ENCODE measurements at regions not wholly inside any gene's neighbourhood (a gene's known extent, or its start where the extent isn't known, plus 50 kb on each side); places are given as distances from the start of the nearest gene placed in this dataset.

DNA sequence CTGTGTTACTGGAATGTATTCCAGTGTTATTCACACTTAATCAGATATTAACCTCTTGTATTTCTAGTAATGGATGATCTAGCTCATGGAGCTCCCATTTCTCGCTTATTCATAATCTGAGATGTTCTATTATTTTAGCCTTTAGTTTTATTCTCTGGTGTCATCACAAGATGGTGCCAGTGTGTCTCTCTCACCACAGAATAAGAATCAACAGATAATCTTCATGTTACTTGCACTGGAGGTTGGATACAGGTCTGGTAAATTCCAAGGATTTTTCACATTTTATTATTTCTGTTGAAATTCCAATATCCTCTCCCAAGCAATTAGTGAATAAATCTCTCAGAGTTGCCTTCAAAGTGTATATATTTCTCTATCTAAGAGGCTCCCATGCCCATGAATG lies 74.6 kb downstream of the CASP12 start:
- dilution Hi-C loops (cut with HindIII; ENCODE audit: low sequenced_read_pairs, unreplicated experiment) (no loop called here), intact Hi-C loops (cut with micrococcal nuclease) (no loop called here), in situ Hi-C loops (cut with MboI; ENCODE audit: low sequenced_read_pairs) (no loop called here)
- BruUV-seq (replicated peaks): no TSS peak
- WGBS, 2 experiments (ENCODE audit: extremely low coverage in 2 of 2, insufficient read length in 1 of 2): no CpG with 5 or more reads among the region's 1 CpG
- Histone ChIP-seq H3K36me3 (ENCODE audit: control insufficient read depth, insufficient read depth, low read length) (no peaks in the 10 kb centered on the region), H3K4ac (ENCODE audit: low read depth, low read length) (no peak overlapping the region), H3K4me1 (ENCODE audit: control insufficient read depth, insufficient read depth, low read length) (0 out of 2 replicates have a peak, but pooled peaks cover 2% of the 10 kb centered on the region), H2BK15ac (ENCODE audit: low read depth, low read length) (no peak overlapping the region), H3K18ac (ENCODE audit: low read depth, low read length) (no peak overlapping the region), H4K91ac (ENCODE audit: insufficient read depth, low read depth, low read length) (no peak overlapping the region), H4K20me1 (ENCODE audit: insufficient read depth, low read length) (no peaks in the 10 kb centered on the region), H2AK9ac (replicated peaks; ENCODE audit: low read depth, low read length, poor library complexity) (no peak overlapping the region), H3K27ac (ENCODE audit: insufficient read depth, low read length) (no peak overlapping the region), H3K9ac (ENCODE audit: low read depth, low read length) (no peak overlapping the region), H3K9me1 (ENCODE audit: insufficient read depth, low read length) (no peaks in the 10 kb centered on the region; the same call in 1 of the 2 replicates), H3K27me3 (ENCODE audit: control insufficient read depth, insufficient read depth, low read length) (no peaks in the 10 kb centered on the region), H3K23ac (ENCODE audit: low read depth, low read length) (no peak overlapping the region), H3K14ac (replicated peaks; ENCODE audit: low read depth, low read length) (no peak overlapping the region), H2BK20ac (ENCODE audit: low read depth, low read length) (no peak overlapping the region), H2AFZ (replicated peaks; ENCODE audit: low read length, poor library complexity) (no peak overlapping the region), H4K5ac (ENCODE audit: low read depth, low read length) (no peak overlapping the region), H3K79me1 (ENCODE audit: low read depth in 1 of 2, low read length in 2 of 2) (no peaks in the 10 kb centered on the region), H3K56ac (ENCODE audit: extremely low read depth, insufficient read depth, low read length) (no peak overlapping the region), H2BK120ac (ENCODE audit: low read depth, low read length) (no peak overlapping the region), H4K8ac (ENCODE audit: low read depth in 2 of 2, low read length in 2 of 2) (no peak overlapping the region), H3K4me2 (ENCODE audit: low read depth, low read length) (no peak overlapping the region), H2AK5ac (ENCODE audit: low read depth, low read length) (no peak overlapping the region), H2BK5ac (ENCODE audit: low read depth, low read length, poor library complexity, severe bottlenecking) (no peak overlapping the region), H3K9me3 (ENCODE audit: control insufficient read depth, insufficient read depth, low read length) (no peaks in the 10 kb centered on the region), H3K4me3 (ENCODE audit: insufficient read depth, low read depth, low read length) (no peak overlapping the region)
- ATAC-seq (ENCODE audit: low read depth): no peak; the same call in 1 of the 2 replicates
- ChIA-PET CTCF (interaction anchor here (0.6 to 1.0 kb wide), 4 partner anchors 22 to 185 kb away, joined by 3 to 4 read pairs (median 3); no protein-coding TSS in a partner anchor), POLR2A (ENCODE audit: unreplicated experiment) (no interaction called here)
- no peak for TF ChIP-seq BHLHE40 (IDR thresholded peaks at IDR 0.05; ENCODE audit: low read depth, low read length)
- TF ChIP-seq RCOR1 (IDR thresholded peaks at IDR 0.05; ENCODE audit: insufficient replicate concordance, low read length): no peak
- TF ChIP-seq MXI1 (IDR thresholded peaks at IDR 0.05; ENCODE audit: borderline replicate concordance, low read depth, low read length): no peak
- TF ChIP-seq MAFK (IDR thresholded peaks at IDR 0.05; ENCODE audit: low read depth, low read length): no peak
- TF ChIP-seq, protein P1, sequence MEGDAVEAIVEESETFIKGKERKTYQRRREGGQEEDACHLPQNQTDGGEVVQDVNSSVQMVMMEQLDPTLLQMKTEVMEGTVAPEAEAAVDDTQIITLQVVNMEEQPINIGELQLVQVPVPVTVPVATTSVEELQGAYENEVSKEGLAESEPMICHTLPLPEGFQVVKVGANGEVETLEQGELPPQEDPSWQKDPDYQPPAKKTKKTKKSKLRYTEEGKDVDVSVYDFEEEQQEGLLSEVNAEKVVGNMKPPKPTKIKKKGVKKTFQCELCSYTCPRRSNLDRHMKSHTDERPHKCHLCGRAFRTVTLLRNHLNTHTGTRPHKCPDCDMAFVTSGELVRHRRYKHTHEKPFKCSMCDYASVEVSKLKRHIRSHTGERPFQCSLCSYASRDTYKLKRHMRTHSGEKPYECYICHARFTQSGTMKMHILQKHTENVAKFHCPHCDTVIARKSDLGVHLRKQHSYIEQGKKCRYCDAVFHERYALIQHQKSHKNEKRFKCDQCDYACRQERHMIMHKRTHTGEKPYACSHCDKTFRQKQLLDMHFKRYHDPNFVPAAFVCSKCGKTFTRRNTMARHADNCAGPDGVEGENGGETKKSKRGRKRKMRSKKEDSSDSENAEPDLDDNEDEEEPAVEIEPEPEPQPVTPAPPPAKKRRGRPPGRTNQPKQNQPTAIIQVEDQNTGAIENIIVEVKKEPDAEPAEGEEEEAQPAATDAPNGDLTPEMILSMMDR (conservative IDR thresholded peaks at IDR 0.05; ENCODE audit: low read depth, low read length): no peak
- no peak for TF ChIP-seq CEBPB (IDR thresholded peaks at IDR 0.05; ENCODE audit: low read depth, low read length)
- TF ChIP-seq MAZ (IDR thresholded peaks at IDR 0.05; ENCODE audit: borderline replicate concordance, low read depth, low read length): no peak
- no peak for TF ChIP-seq RAD21 (IDR thresholded peaks at IDR 0.05; ENCODE audit: low read length)
- TF ChIP-seq, protein P2, sequence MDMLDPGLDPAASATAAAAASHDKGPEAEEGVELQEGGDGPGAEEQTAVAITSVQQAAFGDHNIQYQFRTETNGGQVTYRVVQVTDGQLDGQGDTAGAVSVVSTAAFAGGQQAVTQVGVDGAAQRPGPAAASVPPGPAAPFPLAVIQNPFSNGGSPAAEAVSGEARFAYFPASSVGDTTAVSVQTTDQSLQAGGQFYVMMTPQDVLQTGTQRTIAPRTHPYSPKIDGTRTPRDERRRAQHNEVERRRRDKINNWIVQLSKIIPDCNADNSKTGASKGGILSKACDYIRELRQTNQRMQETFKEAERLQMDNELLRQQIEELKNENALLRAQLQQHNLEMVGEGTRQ (IDR thresholded peaks at IDR 0.05; ENCODE audit: low read depth, low read length): no peak
- no peak for TF ChIP-seq POLR2A (IDR thresholded peaks at IDR 0.05; ENCODE audit: low read depth, low read length)
- TF ChIP-seq SMC3 (IDR thresholded peaks at IDR 0.05; ENCODE audit: low read depth, low read length): no peak
- no peak for TF ChIP-seq RFX5 (IDR thresholded peaks at IDR 0.05; ENCODE audit: low read depth, low read length)
- no peak for TF ChIP-seq CHD1 (IDR thresholded peaks at IDR 0.05; ENCODE audit: low read depth, low read length)
- TF ChIP-seq, protein P3, sequence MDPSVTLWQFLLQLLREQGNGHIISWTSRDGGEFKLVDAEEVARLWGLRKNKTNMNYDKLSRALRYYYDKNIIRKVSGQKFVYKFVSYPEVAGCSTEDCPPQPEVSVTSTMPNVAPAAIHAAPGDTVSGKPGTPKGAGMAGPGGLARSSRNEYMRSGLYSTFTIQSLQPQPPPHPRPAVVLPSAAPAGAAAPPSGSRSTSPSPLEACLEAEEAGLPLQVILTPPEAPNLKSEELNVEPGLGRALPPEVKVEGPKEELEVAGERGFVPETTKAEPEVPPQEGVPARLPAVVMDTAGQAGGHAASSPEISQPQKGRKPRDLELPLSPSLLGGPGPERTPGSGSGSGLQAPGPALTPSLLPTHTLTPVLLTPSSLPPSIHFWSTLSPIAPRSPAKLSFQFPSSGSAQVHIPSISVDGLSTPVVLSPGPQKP (IDR thresholded peaks at IDR 0.05; ENCODE audit: borderline replicate concordance, low read depth, low read length): no peak
- TF ChIP-seq FOS (IDR thresholded peaks at IDR 0.05; ENCODE audit: low read depth, low read length): no peak
- TF ChIP-seq NFE2L2 (IDR thresholded peaks at IDR 0.05; ENCODE audit: low read depth, low read length): no peak
- DNase-seq: no peak

All from IMR-90 (cell line).